ENCODE measurements at regions not wholly inside any gene's neighbourhood (a gene's known extent, or its start where the extent isn't known, plus 50 kb on each side); places are given as distances from the start of the nearest gene placed in this dataset.
A peak's percentile ranks its signal among the peaks of the same experiment; 100 is the strongest.

DNA sequence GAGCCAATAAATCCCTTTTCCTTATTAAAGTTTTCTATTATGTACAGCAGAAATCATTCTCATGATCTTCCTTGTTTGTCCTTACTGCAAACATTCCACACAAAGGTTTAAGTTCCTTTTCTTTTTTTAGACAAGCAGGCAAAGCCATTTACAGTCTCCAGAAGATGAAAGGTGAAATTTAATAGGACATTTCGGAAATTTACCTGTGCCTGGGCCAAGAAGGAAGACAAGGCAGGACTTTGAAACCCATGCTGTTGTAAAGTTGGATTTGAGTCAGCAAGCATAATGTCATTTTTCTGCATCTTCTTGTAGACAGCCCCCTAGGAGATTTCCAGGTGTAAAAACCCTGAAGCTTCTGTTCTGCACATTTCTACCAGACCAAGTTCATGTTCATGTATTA is 188.1 kb downstream of the PAPSS1 start:
- TF ChIP-seq, protein P1, sequence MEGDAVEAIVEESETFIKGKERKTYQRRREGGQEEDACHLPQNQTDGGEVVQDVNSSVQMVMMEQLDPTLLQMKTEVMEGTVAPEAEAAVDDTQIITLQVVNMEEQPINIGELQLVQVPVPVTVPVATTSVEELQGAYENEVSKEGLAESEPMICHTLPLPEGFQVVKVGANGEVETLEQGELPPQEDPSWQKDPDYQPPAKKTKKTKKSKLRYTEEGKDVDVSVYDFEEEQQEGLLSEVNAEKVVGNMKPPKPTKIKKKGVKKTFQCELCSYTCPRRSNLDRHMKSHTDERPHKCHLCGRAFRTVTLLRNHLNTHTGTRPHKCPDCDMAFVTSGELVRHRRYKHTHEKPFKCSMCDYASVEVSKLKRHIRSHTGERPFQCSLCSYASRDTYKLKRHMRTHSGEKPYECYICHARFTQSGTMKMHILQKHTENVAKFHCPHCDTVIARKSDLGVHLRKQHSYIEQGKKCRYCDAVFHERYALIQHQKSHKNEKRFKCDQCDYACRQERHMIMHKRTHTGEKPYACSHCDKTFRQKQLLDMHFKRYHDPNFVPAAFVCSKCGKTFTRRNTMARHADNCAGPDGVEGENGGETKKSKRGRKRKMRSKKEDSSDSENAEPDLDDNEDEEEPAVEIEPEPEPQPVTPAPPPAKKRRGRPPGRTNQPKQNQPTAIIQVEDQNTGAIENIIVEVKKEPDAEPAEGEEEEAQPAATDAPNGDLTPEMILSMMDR (IDR thresholded peaks at IDR 0.05; ENCODE audit: low read depth, low read length): no peak
- DNase-seq (ENCODE audit: extremely low read depth, low read depth): no peak

DNA sequence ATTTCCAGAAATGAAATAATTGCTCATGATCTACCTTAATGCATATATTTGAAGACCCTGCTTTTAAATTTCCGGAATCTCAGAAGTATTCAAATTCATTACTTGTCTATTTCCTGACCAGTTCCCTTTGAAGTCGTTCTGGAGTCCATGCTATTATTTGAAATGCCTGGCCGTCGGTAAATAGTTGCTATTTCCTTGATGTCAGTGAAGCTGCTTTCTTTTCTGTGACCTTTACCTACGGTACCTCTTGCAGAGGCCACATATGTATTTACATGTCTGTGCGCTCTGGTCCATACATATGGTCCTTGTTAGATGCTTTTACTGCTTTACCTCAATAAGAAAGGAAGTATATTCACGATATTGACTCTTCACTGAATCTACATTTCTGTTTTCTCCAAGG is 199.7 kb downstream of the PAPSS1 start:
- TF ChIP-seq, protein P1 (IDR thresholded peaks at IDR 0.05; ENCODE audit: low read depth, low read length): no peak
- DNase-seq (ENCODE audit: extremely low read depth, low read depth): no peak

DNA sequence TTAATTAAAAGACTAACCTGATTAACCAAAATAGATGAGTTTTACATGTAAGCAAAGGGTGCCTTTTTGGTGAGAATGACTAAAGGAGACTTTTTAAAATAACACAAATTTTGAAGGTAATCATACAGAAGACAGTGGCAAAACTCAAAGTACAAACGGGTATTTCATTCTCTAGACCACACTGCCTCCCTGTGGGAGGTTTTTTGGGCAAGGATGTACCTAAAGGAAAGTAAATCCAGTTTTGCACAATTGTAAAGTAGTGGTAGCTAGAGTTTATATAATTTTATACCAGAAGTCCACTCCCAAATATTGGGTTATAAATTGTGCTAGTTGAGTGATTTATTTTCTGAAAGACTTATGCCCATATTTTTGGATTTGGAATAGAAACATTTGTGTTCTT is 201.0 kb downstream of the PAPSS1 start:
- DNase-seq (ENCODE audit: extremely low read depth, low read depth): peak; percentile 5
- TF ChIP-seq, protein P1 (IDR thresholded peaks at IDR 0.05; ENCODE audit: low read depth, low read length): peak; percentile 56

DNA sequence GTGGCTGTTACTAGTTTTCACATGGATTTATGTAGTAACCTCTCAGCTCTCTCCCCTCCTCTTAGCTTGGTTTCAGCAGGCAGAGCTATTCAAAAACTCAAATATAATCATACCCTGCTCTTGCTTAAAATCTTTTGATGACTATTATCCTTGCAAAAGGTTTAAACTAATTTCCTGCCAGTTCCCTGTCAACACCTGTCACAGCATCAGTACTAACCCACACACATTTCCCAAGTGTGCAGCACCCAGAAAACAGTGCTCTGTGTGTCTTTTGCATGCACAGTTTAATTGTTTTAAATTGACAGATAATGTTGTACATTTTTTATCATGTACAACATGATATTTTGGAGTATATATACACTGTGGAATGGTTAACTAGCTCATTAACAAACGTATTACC is 202.0 kb downstream of the PAPSS1 start:
- TF ChIP-seq, protein P1 (IDR thresholded peaks at IDR 0.05; ENCODE audit: low read depth, low read length): no peak
- no peak for DNase-seq (ENCODE audit: extremely low read depth, low read depth)

DNA sequence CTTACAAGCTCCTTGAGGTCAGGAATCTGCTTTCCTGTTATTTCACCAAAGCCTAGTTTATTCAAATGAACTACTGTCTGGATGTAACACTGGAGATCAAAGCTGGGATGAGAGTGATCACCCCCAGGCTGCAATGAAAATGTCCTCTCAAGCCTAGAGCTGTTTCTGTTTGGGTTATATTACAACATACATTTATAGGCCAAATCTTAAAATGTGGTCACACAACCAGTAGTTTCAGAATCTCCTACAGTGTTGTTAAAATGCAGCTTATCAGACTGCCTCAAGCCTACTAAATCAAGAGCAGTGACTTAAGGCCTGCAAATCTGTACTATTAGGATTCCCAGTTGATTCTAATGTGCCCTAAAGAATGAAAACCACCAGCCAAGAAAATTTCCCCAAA is 207.5 kb downstream of the PAPSS1 start:
- TF ChIP-seq, protein P1 (IDR thresholded peaks at IDR 0.05; ENCODE audit: low read depth, low read length): no peak
- no peak for DNase-seq (ENCODE audit: extremely low read depth, low read depth)

DNA sequence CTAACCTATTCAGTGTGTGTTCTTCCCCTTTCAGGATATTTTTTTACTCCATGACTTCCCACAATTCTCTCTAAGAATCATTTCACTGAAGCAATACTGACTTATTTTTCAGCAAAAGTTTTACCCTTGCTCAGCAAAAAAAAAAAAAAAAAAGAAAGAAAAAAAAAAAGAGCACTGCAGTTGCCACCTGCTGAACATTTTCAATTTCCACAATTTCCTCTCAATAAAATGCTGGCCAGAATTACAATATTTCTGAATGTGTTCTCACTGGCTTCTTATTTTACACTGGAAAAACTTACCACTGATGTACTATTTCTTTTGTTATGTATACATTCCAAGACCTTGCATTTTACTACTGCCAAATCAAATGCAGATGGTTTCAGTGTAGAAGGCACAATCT is 210.4 kb downstream of the PAPSS1 start:
- DNase-seq (ENCODE audit: extremely low read depth, low read depth): no peak
- TF ChIP-seq, protein P1 (IDR thresholded peaks at IDR 0.05; ENCODE audit: low read depth, low read length): no peak

DNA sequence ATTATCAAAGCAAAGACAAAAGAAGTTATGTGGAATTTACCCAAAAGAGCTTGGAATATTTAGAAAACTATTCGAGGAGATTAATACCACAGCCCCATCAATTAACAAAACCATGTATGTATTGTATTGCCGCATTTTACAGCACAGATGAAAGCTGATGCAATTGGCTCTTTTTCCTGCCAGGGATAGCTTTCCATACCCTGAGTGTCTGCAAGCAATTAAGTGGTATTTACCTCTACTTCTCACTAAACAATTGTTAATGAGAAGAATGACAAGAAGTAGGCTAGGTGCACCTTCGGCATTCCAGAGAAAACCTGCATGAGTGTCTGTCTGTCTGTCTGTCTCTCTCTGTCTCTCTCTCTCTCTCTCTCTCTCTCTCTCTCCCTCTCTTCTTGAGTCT is 219.5 kb downstream of the PAPSS1 start:
- TF ChIP-seq, protein P1 (IDR thresholded peaks at IDR 0.05; ENCODE audit: low read depth, low read length): no peak
- DNase-seq (ENCODE audit: extremely low read depth, low read depth): no peak

Measured in AG09319 (cell line).